ENCODE measurements at regions not wholly inside any gene's neighbourhood (a gene's known extent, or its start where the extent isn't known, plus 50 kb on each side); places are given as distances from the start of the nearest gene placed in this dataset.

- Histone ChIP-seq H3K9me3 (no peaks in the 10 kb centered on the region), H3K36me3 (no peaks in the 10 kb centered on the region), H3K27ac (no peak overlapping the region), H3K4me1 (no peaks in the 10 kb centered on the region), H3K27me3 (no peaks in the 10 kb centered on the region), H3K4me3 (no peak overlapping the region)
- no peak for DNase-seq
- TF ChIP-seq, protein P1, sequence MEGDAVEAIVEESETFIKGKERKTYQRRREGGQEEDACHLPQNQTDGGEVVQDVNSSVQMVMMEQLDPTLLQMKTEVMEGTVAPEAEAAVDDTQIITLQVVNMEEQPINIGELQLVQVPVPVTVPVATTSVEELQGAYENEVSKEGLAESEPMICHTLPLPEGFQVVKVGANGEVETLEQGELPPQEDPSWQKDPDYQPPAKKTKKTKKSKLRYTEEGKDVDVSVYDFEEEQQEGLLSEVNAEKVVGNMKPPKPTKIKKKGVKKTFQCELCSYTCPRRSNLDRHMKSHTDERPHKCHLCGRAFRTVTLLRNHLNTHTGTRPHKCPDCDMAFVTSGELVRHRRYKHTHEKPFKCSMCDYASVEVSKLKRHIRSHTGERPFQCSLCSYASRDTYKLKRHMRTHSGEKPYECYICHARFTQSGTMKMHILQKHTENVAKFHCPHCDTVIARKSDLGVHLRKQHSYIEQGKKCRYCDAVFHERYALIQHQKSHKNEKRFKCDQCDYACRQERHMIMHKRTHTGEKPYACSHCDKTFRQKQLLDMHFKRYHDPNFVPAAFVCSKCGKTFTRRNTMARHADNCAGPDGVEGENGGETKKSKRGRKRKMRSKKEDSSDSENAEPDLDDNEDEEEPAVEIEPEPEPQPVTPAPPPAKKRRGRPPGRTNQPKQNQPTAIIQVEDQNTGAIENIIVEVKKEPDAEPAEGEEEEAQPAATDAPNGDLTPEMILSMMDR (IDR thresholded peaks at IDR 0.05), result no peak
- TF ChIP-seq POLR2A (IDR thresholded peaks at IDR 0.05), result no peak
- intact Hi-C loops (cut with DNase I; ENCODE audit: low total_unique reads), result no loop called here
These were observed 769.7 kb downstream of the TAF11L14 start for GRCh38 chr5:18403941-18404438.

GRCh38 chr5:18420711-18421110, 786.5 kb downstream of the TAF11L14 start:
- intact Hi-C loops (cut with DNase I; ENCODE audit: low total_unique reads), result no loop called here
- no peak for TF ChIP-seq POLR2A (IDR thresholded peaks at IDR 0.05)
- TF ChIP-seq, protein P1 (IDR thresholded peaks at IDR 0.05), result no peak
- H3K9me3 ChIP-seq, result no peaks in the 10 kb centered on the region
- no peak overlapping the region for H3K27ac ChIP-seq
- H3K36me3 ChIP-seq, result no peaks in the 10 kb centered on the region
- DNase-seq, result no peak
- H3K27me3 ChIP-seq, result no peaks in the 10 kb centered on the region
- no peak overlapping the region for H3K4me3 ChIP-seq
- no peaks in the 10 kb centered on the region for H3K4me1 ChIP-seq

- Histone ChIP-seq H3K27ac (no peak overlapping the region), H3K27me3 (no peaks in the 10 kb centered on the region), H3K4me1 (no peaks in the 10 kb centered on the region), H3K9me3 (no peaks in the 10 kb centered on the region), H3K36me3 (no peaks in the 10 kb centered on the region), H3K4me3 (no peak overlapping the region)
- DNase-seq, result no peak
- TF ChIP-seq, protein P1 (IDR thresholded peaks at IDR 0.05), result no peak
- no peak for TF ChIP-seq POLR2A (IDR thresholded peaks at IDR 0.05)
- intact Hi-C loops (cut with DNase I; ENCODE audit: low total_unique reads), result no loop called here
These were observed 799.1 kb downstream of the TAF11L14 start for GRCh38 chr5:18433336-18433735.

GRCh38 chr5:18438126-18438525, 803.9 kb downstream of the TAF11L14 start:
- H3K4me1 ChIP-seq, result no peaks in the 10 kb centered on the region
- no peaks in the 10 kb centered on the region for H3K27me3 ChIP-seq
- no peaks in the 10 kb centered on the region for H3K9me3 ChIP-seq
- H3K36me3 ChIP-seq, result no peaks in the 10 kb centered on the region
- no peak overlapping the region for H3K27ac ChIP-seq
- intact Hi-C loops (cut with DNase I; ENCODE audit: low total_unique reads), result no loop called here
- TF ChIP-seq, protein P1 (IDR thresholded peaks at IDR 0.05), result no peak
- no peak for TF ChIP-seq POLR2A (IDR thresholded peaks at IDR 0.05)
- H3K4me3 ChIP-seq, result no peak overlapping the region
- DNase-seq, result no peak

DNA sequence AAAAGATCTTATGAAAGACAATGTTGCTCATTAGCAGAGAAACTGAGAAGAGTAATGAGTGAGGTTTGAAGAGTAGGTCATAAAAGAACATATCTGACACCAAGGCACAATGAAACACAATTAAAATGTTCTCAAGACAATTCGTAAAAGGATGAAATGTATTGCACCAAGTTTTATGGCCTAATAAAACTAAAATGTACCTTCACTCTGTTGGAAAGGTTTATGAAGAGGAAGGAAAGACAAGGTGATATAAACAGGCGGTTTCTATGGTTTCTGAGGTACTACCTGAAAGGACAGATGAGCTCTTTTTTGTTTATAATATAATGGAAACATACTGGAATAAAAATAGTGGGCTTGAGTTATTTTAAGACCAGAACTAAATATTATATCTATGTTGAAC, 821.3 kb downstream of the TAF11L14 start:
- Histone ChIP-seq H3K27ac (no peak overlapping the region), H3K27me3 (no peaks in the 10 kb centered on the region), H3K4me1 (no peaks in the 10 kb centered on the region), H3K4me3 (no peak overlapping the region), H3K9me3 (no peaks in the 10 kb centered on the region), H3K36me3 (no peaks in the 10 kb centered on the region)
- intact Hi-C loops (cut with DNase I; ENCODE audit: low total_unique reads), result no loop called here
- no peak for TF ChIP-seq POLR2A (IDR thresholded peaks at IDR 0.05)
- TF ChIP-seq, protein P1 (IDR thresholded peaks at IDR 0.05), result no peak
- no peak for DNase-seq

All from uterus (tissue), 3 donors.